ENCODE measurements at regions not wholly inside any gene's neighbourhood (a gene's known extent, or its start where the extent isn't known, plus 50 kb on each side); places are given as distances from the start of the nearest gene placed in this dataset.

DNA sequence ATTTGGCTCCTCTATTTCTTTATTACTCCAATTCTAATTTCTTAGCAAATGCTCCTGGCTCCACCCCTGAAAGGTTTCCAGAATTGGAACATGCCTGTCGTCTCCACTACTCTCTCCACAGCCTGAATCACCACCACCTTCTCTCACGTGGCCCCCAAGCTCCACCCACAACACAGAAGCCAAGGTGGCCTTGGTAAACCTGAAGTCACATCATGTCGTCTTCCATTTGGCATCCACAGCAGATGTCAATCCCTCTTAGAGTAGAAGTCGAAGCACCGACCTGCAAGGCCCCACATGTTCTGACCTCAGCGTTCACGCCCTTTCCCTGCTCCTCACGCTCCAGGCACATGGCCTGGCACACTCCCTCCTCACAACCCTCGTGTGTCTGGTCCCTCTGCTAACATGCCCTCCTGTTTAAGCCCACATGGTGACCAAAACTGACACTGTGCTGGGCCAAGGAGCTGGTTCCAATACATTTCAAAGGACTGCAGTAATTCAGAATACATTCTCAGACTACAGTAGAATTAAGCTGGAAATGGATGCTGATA lies 56.3 kb upstream of the GPC1 start:
- H3K79me2 ChIP-seq (ENCODE audit: insufficient read depth, low read length): no peaks in the 10 kb centered on the region
- no peak overlapping the region for H3K4me2 ChIP-seq (ENCODE audit: insufficient read depth, low read length)
- H3K36me3 ChIP-seq (ENCODE audit: insufficient read depth, low read length): no peaks in the 10 kb centered on the region
- H3K4me1 ChIP-seq (ENCODE audit: insufficient read depth, low read length): no peaks in the 10 kb centered on the region
- H3K27me3 ChIP-seq (ENCODE audit: insufficient read depth, low read length, poor library complexity): no peaks in the 10 kb centered on the region
- H4K20me1 ChIP-seq (ENCODE audit: insufficient read depth, low read length): no peaks in the 10 kb centered on the region; the same call in none of the 2 replicates
- no peak overlapping the region for H3K4me3 ChIP-seq (ENCODE audit: low read depth in 1 of 2, low read length in 2 of 2)
- H3K9me3 ChIP-seq (ENCODE audit: insufficient read depth, low read length, severe bottlenecking): no peaks in the 10 kb centered on the region
- no peak overlapping the region for H3K27ac ChIP-seq (ENCODE audit: low read length)
- TF ChIP-seq, protein P1, sequence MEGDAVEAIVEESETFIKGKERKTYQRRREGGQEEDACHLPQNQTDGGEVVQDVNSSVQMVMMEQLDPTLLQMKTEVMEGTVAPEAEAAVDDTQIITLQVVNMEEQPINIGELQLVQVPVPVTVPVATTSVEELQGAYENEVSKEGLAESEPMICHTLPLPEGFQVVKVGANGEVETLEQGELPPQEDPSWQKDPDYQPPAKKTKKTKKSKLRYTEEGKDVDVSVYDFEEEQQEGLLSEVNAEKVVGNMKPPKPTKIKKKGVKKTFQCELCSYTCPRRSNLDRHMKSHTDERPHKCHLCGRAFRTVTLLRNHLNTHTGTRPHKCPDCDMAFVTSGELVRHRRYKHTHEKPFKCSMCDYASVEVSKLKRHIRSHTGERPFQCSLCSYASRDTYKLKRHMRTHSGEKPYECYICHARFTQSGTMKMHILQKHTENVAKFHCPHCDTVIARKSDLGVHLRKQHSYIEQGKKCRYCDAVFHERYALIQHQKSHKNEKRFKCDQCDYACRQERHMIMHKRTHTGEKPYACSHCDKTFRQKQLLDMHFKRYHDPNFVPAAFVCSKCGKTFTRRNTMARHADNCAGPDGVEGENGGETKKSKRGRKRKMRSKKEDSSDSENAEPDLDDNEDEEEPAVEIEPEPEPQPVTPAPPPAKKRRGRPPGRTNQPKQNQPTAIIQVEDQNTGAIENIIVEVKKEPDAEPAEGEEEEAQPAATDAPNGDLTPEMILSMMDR (IDR thresholded peaks at IDR 0.05; ENCODE audit: borderline replicate concordance, extremely low read depth, low read length, poor library complexity, severe bottlenecking): no peak
- no peak for TF ChIP-seq EZH2 (IDR thresholded peaks at IDR 0.05; ENCODE audit: borderline replicate concordance, low read depth, low read length, severe bottlenecking)
- no peak overlapping the region for H2AFZ ChIP-seq (ENCODE audit: low read depth, low read length)
- ATAC-seq (ENCODE audit: insufficient read depth, low read depth) (no peak), DNase-seq (no peak)
- no peak overlapping the region for H3K9ac ChIP-seq (ENCODE audit: low read depth, low read length)

DNA sequence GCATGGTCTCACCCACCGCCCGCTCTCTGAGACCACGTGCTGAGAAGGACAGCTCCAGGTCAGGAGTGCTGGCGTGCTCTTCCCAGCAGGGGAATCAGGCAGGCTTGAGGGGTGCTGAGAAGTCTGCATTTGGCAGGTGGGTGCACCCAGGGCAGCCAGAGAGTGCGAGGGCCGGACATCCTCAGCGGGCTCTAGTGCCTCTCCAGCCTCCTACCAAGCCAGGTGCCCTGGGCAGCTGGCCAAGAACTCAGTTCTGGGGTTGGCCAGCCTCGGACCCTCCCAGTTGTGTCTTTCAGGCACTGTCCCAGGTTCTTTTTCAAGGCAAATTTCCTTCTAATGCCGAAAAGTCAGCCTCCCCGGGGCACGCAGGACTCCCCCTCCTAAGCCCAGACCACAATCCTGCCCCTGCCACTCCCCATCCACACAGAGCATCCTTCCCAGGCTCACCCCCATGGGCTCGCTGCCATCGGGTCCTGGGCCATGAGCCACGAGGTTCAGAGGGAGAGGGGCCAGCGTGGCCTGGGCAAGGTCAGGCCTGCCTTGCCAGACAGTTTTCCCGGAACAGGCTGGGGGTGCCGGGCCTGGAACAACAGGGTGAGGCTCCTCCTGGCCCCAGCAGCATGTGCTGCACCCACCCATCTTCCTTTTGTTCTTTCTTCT lies 52.2 kb upstream of the GPC1 start:
- no peaks in the 10 kb centered on the region for H3K79me2 ChIP-seq (ENCODE audit: insufficient read depth, low read length)
- H3K27me3 ChIP-seq (ENCODE audit: insufficient read depth, low read length, poor library complexity): no peaks in the 10 kb centered on the region
- H3K4me3 ChIP-seq (ENCODE audit: low read depth in 1 of 2, low read length in 2 of 2): no peak overlapping the region
- no peaks in the 10 kb centered on the region for H3K4me1 ChIP-seq (ENCODE audit: insufficient read depth, low read length)
- ATAC-seq (ENCODE audit: insufficient read depth, low read depth) (no peak), DNase-seq (no peak)
- H3K4me2 ChIP-seq (ENCODE audit: insufficient read depth, low read length): no peak overlapping the region
- H3K9me3 ChIP-seq (ENCODE audit: insufficient read depth, low read length, severe bottlenecking): no peaks in the 10 kb centered on the region
- H3K36me3 ChIP-seq (ENCODE audit: insufficient read depth, low read length): no peaks in the 10 kb centered on the region
- H3K9ac ChIP-seq (ENCODE audit: low read depth, low read length): no peak overlapping the region
- TF ChIP-seq, protein P1 (IDR thresholded peaks at IDR 0.05; ENCODE audit: borderline replicate concordance, extremely low read depth, low read length, poor library complexity, severe bottlenecking): no peak
- TF ChIP-seq EZH2 (IDR thresholded peaks at IDR 0.05; ENCODE audit: borderline replicate concordance, low read depth, low read length, severe bottlenecking): no peak
- no peaks in the 10 kb centered on the region; the same call in none of the 2 replicates for H4K20me1 ChIP-seq (ENCODE audit: insufficient read depth, low read length)
- H2AFZ ChIP-seq (ENCODE audit: low read depth, low read length): no peak overlapping the region
- H3K27ac ChIP-seq (ENCODE audit: low read length): no peak overlapping the region

DNA sequence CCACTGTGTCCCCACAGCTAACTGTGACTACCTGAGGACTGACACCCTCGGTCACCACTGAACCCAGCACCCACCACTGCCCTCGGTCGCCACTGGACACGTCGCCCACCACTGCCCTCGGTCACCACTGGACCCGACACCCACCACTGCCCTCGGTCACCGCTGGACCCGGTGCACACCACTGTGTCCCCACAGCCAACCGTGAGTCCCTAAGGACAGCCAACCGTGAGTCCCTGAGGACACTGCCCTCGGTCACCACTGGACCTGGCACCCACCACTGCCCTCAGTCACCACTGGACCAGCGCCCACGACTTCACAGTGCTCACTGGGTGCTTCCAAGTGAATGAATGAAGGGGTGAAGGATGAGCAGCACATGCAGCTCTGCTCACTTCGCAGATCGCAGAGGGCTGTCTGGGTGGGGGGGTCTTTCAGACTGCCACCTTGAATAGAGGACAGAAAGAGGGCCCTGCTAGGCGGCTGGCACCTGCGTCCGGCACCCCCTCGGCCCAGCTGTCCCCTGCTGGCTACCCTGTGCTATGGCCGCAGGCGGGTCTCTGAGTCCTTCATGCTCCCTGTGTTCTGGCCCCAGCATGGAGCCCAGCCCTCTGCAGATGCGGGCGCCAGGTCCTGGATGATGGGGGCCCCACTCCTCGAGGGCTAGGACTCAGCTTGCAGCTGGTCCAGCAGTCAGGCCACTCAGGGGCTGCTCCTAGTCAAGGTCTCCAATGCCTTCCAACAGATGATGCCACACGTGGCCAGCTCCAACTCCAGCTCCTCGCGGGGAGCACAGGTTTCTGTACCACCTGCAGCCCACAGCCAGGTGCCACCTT lies 51.4 kb upstream of the GPC1 start:
- H3K27me3 ChIP-seq (ENCODE audit: insufficient read depth, low read length, poor library complexity): no peaks in the 10 kb centered on the region
- H3K36me3 ChIP-seq (ENCODE audit: insufficient read depth, low read length): no peaks in the 10 kb centered on the region
- H4K20me1 ChIP-seq (ENCODE audit: insufficient read depth, low read length): no peaks in the 10 kb centered on the region; the same call in none of the 2 replicates
- H3K9me3 ChIP-seq (ENCODE audit: insufficient read depth, low read length, severe bottlenecking): no peaks in the 10 kb centered on the region
- H3K4me1 ChIP-seq (ENCODE audit: insufficient read depth, low read length): no peaks in the 10 kb centered on the region
- DNase-seq (no peak), ATAC-seq (ENCODE audit: insufficient read depth, low read depth) (no peak)
- H3K79me2 ChIP-seq (ENCODE audit: insufficient read depth, low read length): no peaks in the 10 kb centered on the region
- H3K9ac ChIP-seq (ENCODE audit: low read depth, low read length): no peak overlapping the region
- no peak overlapping the region for H3K4me2 ChIP-seq (ENCODE audit: insufficient read depth, low read length)
- no peak overlapping the region for H3K4me3 ChIP-seq (ENCODE audit: low read depth in 1 of 2, low read length in 2 of 2)
- no peak overlapping the region for H2AFZ ChIP-seq (ENCODE audit: low read depth, low read length)
- H3K27ac ChIP-seq (ENCODE audit: low read length): no peak overlapping the region
- TF ChIP-seq, protein P1 (IDR thresholded peaks at IDR 0.05; ENCODE audit: borderline replicate concordance, extremely low read depth, low read length, poor library complexity, severe bottlenecking): no peak
- no peak for TF ChIP-seq EZH2 (IDR thresholded peaks at IDR 0.05; ENCODE audit: borderline replicate concordance, low read depth, low read length, severe bottlenecking)
